ENCODE measurements at regions not wholly inside any gene's neighbourhood (a gene's known extent, or its start where the extent isn't known, plus 50 kb on each side); places are given as distances from the start of the nearest gene placed in this dataset.
"Not testable (repeated sequence)": the region's sequence is repeated elsewhere in the genome, so short reads cannot be mapped to it uniquely, and the experiment has no call there.

- DNase-seq (ENCODE audit: low spot score) (no peak), ATAC-seq (ENCODE audit: insufficient number of reproducible peaks, low FRiP score, low read depth) (no peak)
- H3K4me1 ChIP-seq (ENCODE audit: control insufficient read depth in 1 of 2, low read depth in 2 of 2) = no peaks in the 10 kb centered on the region
- no peak overlapping the region for H3K27ac ChIP-seq
- H3K36me3 ChIP-seq = no peaks in the 10 kb centered on the region
- no peaks in the 10 kb centered on the region for H3K9me3 ChIP-seq
- TF ChIP-seq, protein P1, sequence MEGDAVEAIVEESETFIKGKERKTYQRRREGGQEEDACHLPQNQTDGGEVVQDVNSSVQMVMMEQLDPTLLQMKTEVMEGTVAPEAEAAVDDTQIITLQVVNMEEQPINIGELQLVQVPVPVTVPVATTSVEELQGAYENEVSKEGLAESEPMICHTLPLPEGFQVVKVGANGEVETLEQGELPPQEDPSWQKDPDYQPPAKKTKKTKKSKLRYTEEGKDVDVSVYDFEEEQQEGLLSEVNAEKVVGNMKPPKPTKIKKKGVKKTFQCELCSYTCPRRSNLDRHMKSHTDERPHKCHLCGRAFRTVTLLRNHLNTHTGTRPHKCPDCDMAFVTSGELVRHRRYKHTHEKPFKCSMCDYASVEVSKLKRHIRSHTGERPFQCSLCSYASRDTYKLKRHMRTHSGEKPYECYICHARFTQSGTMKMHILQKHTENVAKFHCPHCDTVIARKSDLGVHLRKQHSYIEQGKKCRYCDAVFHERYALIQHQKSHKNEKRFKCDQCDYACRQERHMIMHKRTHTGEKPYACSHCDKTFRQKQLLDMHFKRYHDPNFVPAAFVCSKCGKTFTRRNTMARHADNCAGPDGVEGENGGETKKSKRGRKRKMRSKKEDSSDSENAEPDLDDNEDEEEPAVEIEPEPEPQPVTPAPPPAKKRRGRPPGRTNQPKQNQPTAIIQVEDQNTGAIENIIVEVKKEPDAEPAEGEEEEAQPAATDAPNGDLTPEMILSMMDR (IDR thresholded peaks at IDR 0.05) = no peak
- H3K4me3 ChIP-seq = no peak overlapping the region
- H3K27me3 ChIP-seq (replicated peaks; ENCODE audit: insufficient read depth) = no peaks in the 10 kb centered on the region
These were observed 61.3 kb upstream of the OSTN start for GRCh38 chr3:191137708-191138107.

DNA sequence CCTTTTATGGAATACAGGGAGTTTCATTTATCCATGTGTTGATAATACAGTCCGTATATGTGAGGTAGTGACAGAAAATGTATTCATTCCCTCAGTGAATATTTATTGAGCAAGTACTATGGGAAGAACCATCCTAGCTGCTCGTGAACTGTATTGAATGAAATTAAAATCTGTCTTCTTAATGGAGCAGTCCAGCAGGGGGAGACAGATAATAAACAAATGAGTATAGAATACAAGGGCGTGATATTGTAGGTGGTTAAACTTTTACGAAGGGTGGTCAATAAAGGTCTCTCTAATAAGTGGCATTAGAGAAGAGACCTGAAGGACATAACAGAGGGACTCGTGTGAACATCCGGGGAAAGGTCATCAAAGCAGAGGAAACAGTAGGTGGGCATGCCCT lies 62.7 kb upstream of the OSTN start:
- Histone ChIP-seq H3K9me3 (no peaks in the 10 kb centered on the region), H3K4me3 (no peak overlapping the region), H3K27ac (no peak overlapping the region), H3K4me1 (ENCODE audit: control insufficient read depth in 1 of 2, low read depth in 2 of 2) (no peaks in the 10 kb centered on the region), H3K27me3 (replicated peaks; ENCODE audit: insufficient read depth) (no peaks in the 10 kb centered on the region), H3K36me3 (no peaks in the 10 kb centered on the region)
- no peak for DNase-seq (ENCODE audit: low spot score)
- ATAC-seq (ENCODE audit: insufficient number of reproducible peaks, low FRiP score, low read depth) = no peak
- TF ChIP-seq, protein P1 (IDR thresholded peaks at IDR 0.05) = no peak

- ATAC-seq (ENCODE audit: insufficient number of reproducible peaks, low FRiP score, low read depth) = no peak
- TF ChIP-seq, protein P1 (IDR thresholded peaks at IDR 0.05) = no peak
- no peak overlapping the region for H3K27ac ChIP-seq
These were observed 63.9 kb upstream of the OSTN start for GRCh38 chr3:191135175-191135574.

GRCh38 chr3:191133359-191133758 lies 65.7 kb upstream of the OSTN start:
- Histone ChIP-seq H3K27ac (no peak overlapping the region), H3K9me3 (no peaks in the 10 kb centered on the region), H3K27me3 (replicated peaks; ENCODE audit: insufficient read depth) (no peaks in the 10 kb centered on the region), H3K4me3 (no peak overlapping the region), H3K36me3 (no peaks in the 10 kb centered on the region), H3K4me1 (ENCODE audit: control insufficient read depth in 1 of 2, low read depth in 2 of 2) (no peaks in the 10 kb centered on the region)
- DNase-seq (ENCODE audit: low spot score) (no peak), ATAC-seq (ENCODE audit: insufficient number of reproducible peaks, low FRiP score, low read depth) (no peak)
- TF ChIP-seq, protein P1 (IDR thresholded peaks at IDR 0.05) = no peak

More at GRCh38 chr3:191135175-191135574, 63.9 kb upstream of the OSTN start:
- DNase-seq (ENCODE audit: low spot score) = no peak
- H3K9me3 ChIP-seq = no peaks in the 10 kb centered on the region
- H3K36me3 ChIP-seq = no peaks in the 10 kb centered on the region
- H3K4me1 ChIP-seq (ENCODE audit: control insufficient read depth in 1 of 2, low read depth in 2 of 2) = no peaks in the 10 kb centered on the region
- H3K4me3 ChIP-seq = no peak overlapping the region
- no peaks in the 10 kb centered on the region for H3K27me3 ChIP-seq (replicated peaks; ENCODE audit: insufficient read depth)

DNA sequence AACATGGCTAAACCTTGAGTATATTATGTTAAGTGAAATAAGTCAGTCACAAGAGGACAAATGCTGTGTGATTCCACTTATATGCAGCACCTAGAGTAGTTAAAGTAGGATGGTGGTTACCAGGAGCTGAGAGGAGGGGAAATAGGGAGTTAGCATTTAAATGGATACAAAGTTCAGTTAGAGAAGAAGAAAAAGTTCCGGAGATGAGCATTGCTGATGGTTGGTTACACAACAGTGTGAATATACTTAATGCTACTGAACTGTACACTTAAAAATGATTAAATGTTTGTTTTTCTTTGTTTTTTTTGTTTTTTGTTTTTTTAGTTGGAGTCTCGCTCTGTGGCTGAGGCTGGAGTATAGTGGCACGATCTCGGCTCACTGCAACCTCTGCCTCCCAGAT lies 67.7 kb upstream of the OSTN start:
- no peaks in the 10 kb centered on the region for H3K9me3 ChIP-seq
- H3K4me3 ChIP-seq = no peak overlapping the region
- no peaks in the 10 kb centered on the region for H3K36me3 ChIP-seq
- no peak overlapping the region for H3K27ac ChIP-seq
- H3K27me3 ChIP-seq (replicated peaks; ENCODE audit: insufficient read depth) = no peaks in the 10 kb centered on the region
- DNase-seq (ENCODE audit: low spot score) = no peak
- no peaks in the 10 kb centered on the region for H3K4me1 ChIP-seq (ENCODE audit: control insufficient read depth in 1 of 2, low read depth in 2 of 2)
- ATAC-seq (ENCODE audit: insufficient number of reproducible peaks, low FRiP score, low read depth) = no peak
- TF ChIP-seq, protein P1 (IDR thresholded peaks at IDR 0.05) = no peak

DNA sequence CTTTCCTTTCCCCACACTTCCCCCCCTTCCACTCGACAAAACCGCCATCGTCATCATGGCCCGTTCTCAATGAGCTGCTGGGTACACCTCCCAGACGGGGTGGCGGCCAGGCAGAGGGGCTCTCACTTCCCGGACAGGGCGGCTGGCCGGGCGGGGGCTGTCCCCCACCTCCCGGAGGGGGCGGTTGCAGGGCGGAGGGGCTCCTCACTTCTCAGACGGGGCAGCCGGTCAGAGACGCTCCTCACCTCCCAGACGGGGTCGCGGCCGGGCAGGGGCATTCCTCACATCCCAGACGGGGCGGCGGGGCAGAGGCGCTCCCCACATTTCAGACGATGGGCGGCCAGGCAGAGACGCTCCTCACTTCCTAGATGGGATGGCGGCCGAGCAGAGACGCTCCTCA lies 74.2 kb upstream of the OSTN start:
- not testable (repeated sequence) for H3K9me3 ChIP-seq; H3K4me3 ChIP-seq; H3K27ac ChIP-seq; DNase-seq (ENCODE audit: low spot score); H3K4me1 ChIP-seq (ENCODE audit: control insufficient read depth in 1 of 2, low read depth in 2 of 2); H3K27me3 ChIP-seq (replicated peaks; ENCODE audit: insufficient read depth); ATAC-seq (ENCODE audit: insufficient number of reproducible peaks, low FRiP score, low read depth); H3K36me3 ChIP-seq

Data from thoracic aorta (tissue), 2 donors.